Smooth muscle cell (in vitro differentiated cells): ENCODE measurements at regions not wholly inside any gene's neighbourhood (a gene's known extent, or its start where the extent isn't known, plus 50 kb on each side); places are given as distances from the start of the nearest gene placed in this dataset.

ENCODE experiments used
- DNase-seq: peaks from one replicate; lab custom pipeline; 2025; ENCODE audit not compliant: unreplicated experiment; lab: John Stamatoyannopoulos, UW
- H2AFZ ChIP-seq: fragments of 200-600 bp; sonication (generic); 2 replicates; pipeline ENCODE4 v1.6.0; 2016; ENCODE audit warnings: antibody characterized with exemption, low read depth, mild to moderate bottlenecking
- H3F3A ChIP-seq: fragments of 200-600 bp; sonication (generic); 2 replicates; pipeline ENCODE4 v1.6.0; 2017; ENCODE audit warnings: antibody characterized with exemption, low read depth
- H3K27ac ChIP-seq: fragments of 200-600 bp; sonication (generic); 2 replicates; pipeline ENCODE4 v1.5.1; 2016; ENCODE audit warnings: low read depth, mild to moderate bottlenecking
- H3K27me3 ChIP-seq: fragments of 200-600 bp; sonication (generic); 2 replicates; pipeline ENCODE4 v1.6.1; 2016; ENCODE audit warnings: low read depth, mild to moderate bottlenecking
- H3K36me3 ChIP-seq: fragments of 200-600 bp; sonication (generic); 2 replicates; pipeline ENCODE4 v1.5.1; 2016; ENCODE audit warnings: low read depth
- H3K4me1 ChIP-seq: fragments of 200-600 bp; sonication (generic); 2 replicates; pipeline ENCODE4 v1.5.1; 2016; ENCODE audit warnings: low read depth
- H3K4me2 ChIP-seq: fragments of 200-600 bp; sonication (generic); 2 replicates; pipeline ENCODE4 v1.6.0; 2016; ENCODE audit warnings: mild to moderate bottlenecking
- H3K4me3 ChIP-seq: fragments of 200-600 bp; sonication (generic); 2 replicates; pipeline ENCODE4 v1.5.1; 2016; ENCODE audit warnings: mild to moderate bottlenecking
- H3K79me2 ChIP-seq: fragments of 200-600 bp; sonication (generic); 2 replicates; pipeline ENCODE4 v1.6.0; 2016; ENCODE audit warnings: low read depth, mild to moderate bottlenecking
- H3K9ac ChIP-seq: fragments of 200-600 bp; sonication (generic); 2 replicates; pipeline ENCODE4 v1.6.0; 2016; ENCODE audit warnings: low read depth
- H3K9me3 ChIP-seq: fragments of 200-600 bp; sonication (generic); replicated peaks from 2 replicates; pipeline ENCODE4 v1.5.1; 2016; ENCODE audit warnings: low read depth
- H4K20me1 ChIP-seq: fragments of 200-600 bp; sonication (generic); 2 replicates; pipeline ENCODE4 v1.6.0; 2016; ENCODE audit warnings: low read depth
- WGBS: methylation state at CpG from one replicate; pipeline ENCODE4 v1.1.7; 2016; ENCODE audit warnings: low lambda C conversion rate; 5-methylcytosine and 5-hydroxymethylcytosine counted together
- TF ChIP-seq, protein P1 (sequence below): fragments of 200-600 bp; sonication (generic); IDR thresholded peaks from 2 replicates; pipeline ENCODE4 v1.5.1; 2017; ENCODE audit warnings: borderline replicate concordance, mild to moderate bottlenecking, antibody characterized with exemption; ENCODE audit not compliant: insufficient read depth, poor library complexity, severe bottlenecking

DNA sequence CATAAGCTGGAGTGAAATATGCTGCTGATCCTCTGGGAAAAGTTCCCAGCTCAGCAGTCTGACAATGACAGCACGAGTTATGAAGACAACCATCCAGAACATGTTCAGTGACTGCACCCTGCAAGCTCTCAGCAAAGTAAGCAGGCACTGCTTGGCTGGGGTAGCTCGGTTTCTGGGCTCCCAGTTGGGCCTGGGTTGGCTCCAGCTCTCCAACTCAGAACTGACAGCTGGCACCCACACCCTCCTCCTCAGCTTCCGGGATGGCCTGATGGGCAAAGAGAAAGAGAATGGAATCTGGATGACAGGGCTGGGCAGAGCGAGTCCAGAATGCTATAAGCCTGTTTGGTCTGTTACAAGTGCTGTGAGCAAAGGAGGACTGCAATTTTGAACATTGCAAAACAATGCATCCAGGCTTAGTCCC, 185.0 kb downstream of the CSNK1G3 start:
- Histone ChIP-seq H3K4me1 (no peaks in the 10 kb centered on the region), H3K4me3 (no peak overlapping the region), H3K9me3 (no peaks in the 10 kb centered on the region), H2AFZ (peak overlapping the region; percentile 47), H3K4me2 (no peak overlapping the region), H3K9ac (no peak overlapping the region), H4K20me1 (no peaks in the 10 kb centered on the region), H3F3A (peaks cover 5% of the 10 kb centered on the region), H3K27me3 (no peaks in the 10 kb centered on the region), H3K27ac (peak overlapping the region; percentile 23), H3K79me2 (no peaks in the 10 kb centered on the region), H3K36me3 (no peaks in the 10 kb centered on the region)
- no peak for DNase-seq
- WGBS: 77% methylated on average over 4 of the region's 4 CpGs
- TF ChIP-seq, protein P1, sequence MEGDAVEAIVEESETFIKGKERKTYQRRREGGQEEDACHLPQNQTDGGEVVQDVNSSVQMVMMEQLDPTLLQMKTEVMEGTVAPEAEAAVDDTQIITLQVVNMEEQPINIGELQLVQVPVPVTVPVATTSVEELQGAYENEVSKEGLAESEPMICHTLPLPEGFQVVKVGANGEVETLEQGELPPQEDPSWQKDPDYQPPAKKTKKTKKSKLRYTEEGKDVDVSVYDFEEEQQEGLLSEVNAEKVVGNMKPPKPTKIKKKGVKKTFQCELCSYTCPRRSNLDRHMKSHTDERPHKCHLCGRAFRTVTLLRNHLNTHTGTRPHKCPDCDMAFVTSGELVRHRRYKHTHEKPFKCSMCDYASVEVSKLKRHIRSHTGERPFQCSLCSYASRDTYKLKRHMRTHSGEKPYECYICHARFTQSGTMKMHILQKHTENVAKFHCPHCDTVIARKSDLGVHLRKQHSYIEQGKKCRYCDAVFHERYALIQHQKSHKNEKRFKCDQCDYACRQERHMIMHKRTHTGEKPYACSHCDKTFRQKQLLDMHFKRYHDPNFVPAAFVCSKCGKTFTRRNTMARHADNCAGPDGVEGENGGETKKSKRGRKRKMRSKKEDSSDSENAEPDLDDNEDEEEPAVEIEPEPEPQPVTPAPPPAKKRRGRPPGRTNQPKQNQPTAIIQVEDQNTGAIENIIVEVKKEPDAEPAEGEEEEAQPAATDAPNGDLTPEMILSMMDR: no peak

DNA sequence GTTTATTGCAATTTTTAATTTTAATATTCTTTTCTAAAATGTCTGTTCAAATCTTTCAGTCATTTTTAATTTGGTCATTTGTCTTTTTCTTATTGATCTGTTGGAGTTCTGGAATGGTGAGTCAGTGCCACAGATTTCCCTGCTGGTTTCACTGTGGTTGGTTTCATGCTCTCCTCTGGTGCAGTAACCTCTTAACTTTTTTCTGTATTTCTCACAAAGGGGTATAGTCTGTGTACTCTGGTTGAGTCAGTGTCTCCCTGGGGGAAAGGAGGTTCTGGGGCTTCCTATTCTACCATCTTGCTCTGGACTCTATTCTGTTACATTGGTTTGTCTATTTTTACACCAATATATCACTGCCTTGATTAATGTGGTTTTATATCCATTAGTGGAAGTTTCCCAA, 178.8 kb downstream of the CSNK1G3 start:
- no peak overlapping the region for H3K4me3 ChIP-seq
- TF ChIP-seq, protein P1: no peak
- DNase-seq: no peak
- no peaks in the 10 kb centered on the region for H4K20me1 ChIP-seq
- no peaks in the 10 kb centered on the region for H3K4me1 ChIP-seq
- no peak overlapping the region for H3K4me2 ChIP-seq
- H3K79me2 ChIP-seq: no peaks in the 10 kb centered on the region
- H3K9me3 ChIP-seq: peaks cover 8% of the 10 kb centered on the region
- H3K27me3 ChIP-seq: no peaks in the 10 kb centered on the region
- H3F3A ChIP-seq: no peaks in the 10 kb centered on the region
- peaks cover 6% of the 10 kb centered on the region for H3K36me3 ChIP-seq
- no peak overlapping the region for H3K27ac ChIP-seq
- no peak overlapping the region for H3K9ac ChIP-seq
- H2AFZ ChIP-seq: no peak overlapping the region

DNA sequence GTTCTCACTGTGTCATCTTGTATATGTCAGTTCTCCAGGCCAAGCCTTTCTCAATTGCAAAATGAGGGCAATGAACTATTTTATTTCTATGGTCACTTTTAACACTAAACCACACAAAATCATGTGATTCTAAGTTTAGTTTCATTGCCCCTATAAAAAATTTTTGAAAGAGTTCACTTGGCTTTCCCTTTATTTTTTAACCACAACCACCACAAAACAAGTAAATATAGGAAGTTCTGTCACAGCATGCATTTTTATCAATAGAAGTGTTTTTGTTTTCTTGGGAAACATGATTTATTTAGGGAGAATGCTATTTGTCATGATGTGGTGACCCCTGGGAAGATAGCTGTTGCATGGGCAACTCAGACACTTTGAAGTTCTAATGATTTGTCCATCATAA, 169.1 kb downstream of the CSNK1G3 start:
- no peaks in the 10 kb centered on the region for H3F3A ChIP-seq
- H3K36me3 ChIP-seq: peaks cover 3% of the 10 kb centered on the region
- H3K4me2 ChIP-seq: no peak overlapping the region
- TF ChIP-seq, protein P1: no peak
- no peaks in the 10 kb centered on the region for H3K79me2 ChIP-seq
- no peak overlapping the region for H3K27ac ChIP-seq
- H2AFZ ChIP-seq: no peak overlapping the region
- DNase-seq: no peak
- H3K9me3 ChIP-seq: peaks cover 24% of the 10 kb centered on the region
- no peaks in the 10 kb centered on the region for H4K20me1 ChIP-seq
- no peaks in the 10 kb centered on the region for H3K4me1 ChIP-seq
- H3K9ac ChIP-seq: no peak overlapping the region
- no peak overlapping the region for H3K4me3 ChIP-seq
- H3K27me3 ChIP-seq: no peaks in the 10 kb centered on the region

DNA sequence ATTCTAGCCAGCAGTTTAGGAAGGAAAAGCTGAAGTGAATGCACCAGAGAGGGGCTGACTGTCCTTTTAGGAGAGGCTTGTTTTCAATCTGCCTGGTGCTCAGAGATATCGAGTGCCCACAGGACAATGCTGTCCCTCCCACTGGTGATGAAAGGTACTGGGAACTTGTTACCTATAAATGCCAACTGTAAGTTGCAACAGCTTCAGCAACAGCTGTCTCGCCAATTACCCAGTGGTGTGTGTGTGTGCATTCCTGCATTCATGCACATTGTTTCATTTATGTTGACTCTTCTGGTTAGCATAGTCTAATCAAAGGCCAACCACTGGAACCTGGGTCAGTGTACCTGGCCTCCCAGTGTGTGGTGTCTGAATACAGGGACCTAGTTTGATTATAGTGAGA, 161.1 kb downstream of the CSNK1G3 start:
- peak overlapping the region; percentile 12 for H3K4me2 ChIP-seq
- no peak for DNase-seq
- no peak overlapping the region for H3K9ac ChIP-seq
- 56% methylated on average over 2 of the region's 2 CpGs for WGBS
- H2AFZ ChIP-seq: peak overlapping the region; percentile 51
- H3F3A ChIP-seq: peaks cover 8% of the 10 kb centered on the region
- H4K20me1 ChIP-seq: no peaks in the 10 kb centered on the region
- no peaks in the 10 kb centered on the region for H3K9me3 ChIP-seq
- TF ChIP-seq, protein P1: no peak
- no peak overlapping the region for H3K27ac ChIP-seq
- no peaks in the 10 kb centered on the region for H3K79me2 ChIP-seq
- H3K36me3 ChIP-seq: no peaks in the 10 kb centered on the region
- no peaks in the 10 kb centered on the region for H3K27me3 ChIP-seq
- peaks cover 25% of the 10 kb centered on the region for H3K4me1 ChIP-seq
- no peak overlapping the region for H3K4me3 ChIP-seq
